Lung (tissue), 11 donors: ENCODE measurements at regions not wholly inside any gene's neighbourhood (a gene's known extent, or its start where the extent isn't known, plus 50 kb on each side); places are given as distances from the start of the nearest gene placed in this dataset.

Experiments used
- ATAC-seq: fragments of 200-7000 bp; cut with Tn5 transposase; one replicate; pipeline ENCODE4 v1.9.1; 2020; ENCODE audit warnings: moderate number of reproducible peaks; ENCODE audit not compliant: insufficient read depth, low FRiP score
- DNase-seq, 3 donors: peaks; one replicate each; pipeline ENCODE4 v3.0.0-alpha.2; 2013 to 2017
- H3K27ac ChIP-seq, 2 donors: one replicate each; pipeline ENCODE4 v1.5.1; 2013; ENCODE audit warnings: mild to moderate bottlenecking in 2 of 2, moderate library complexity in 2 of 2, control low read depth in 1 of 2, inconsistent platforms in 1 of 2, low read depth in 1 of 2, low read length in 1 of 2
- H3K27me3 ChIP-seq, 3 donors: one replicate each; pipeline ENCODE4 v1.5.1; 2013; ENCODE audit warnings: low read length in 2 of 3; ENCODE audit not compliant: control insufficient read depth in 3 of 3, insufficient read depth in 3 of 3
- H3K36me3 ChIP-seq, 4 donors: one replicate each; pipeline ENCODE4 v1.5.1; 2013; ENCODE audit warnings: low read length in 4 of 4, mild to moderate bottlenecking in 1 of 4, moderate library complexity in 1 of 4; ENCODE audit not compliant: control insufficient read depth in 4 of 4, insufficient read depth in 4 of 4
- H3K4me1 ChIP-seq, 5 donors: one replicate each; pipeline ENCODE4 v1.5.1; 2013; ENCODE audit warnings: low read length in 5 of 5, mild to moderate bottlenecking in 2 of 5, moderate library complexity in 1 of 5; ENCODE audit not compliant: control insufficient read depth in 5 of 5, insufficient read depth in 5 of 5
- H3K4me3 ChIP-seq: one replicate; pipeline ENCODE4 v1.5.1; 2013; ENCODE audit warnings: mild to moderate bottlenecking, control low read depth, moderate library complexity
- H3K9ac ChIP-seq, 2 donors: one replicate each; pipeline ENCODE4 v1.5.1; 2013; ENCODE audit warnings: low read length in 2 of 2, control low read depth in 1 of 2; ENCODE audit not compliant: insufficient read depth in 1 of 2
- H3K9me3 ChIP-seq, 4 donors: one replicate each; pipeline ENCODE4 v1.5.1; 2013; ENCODE audit warnings: low read length in 3 of 4, mild to moderate bottlenecking in 1 of 4, moderate library complexity in 1 of 4; ENCODE audit not compliant: control insufficient read depth in 4 of 4, insufficient read depth in 3 of 4
- CTCF ChIP-seq: IDR thresholded peaks from 2 replicates; pipeline ENCODE4 v1.5.1; 2012; ENCODE audit warnings: mild to moderate bottlenecking; ENCODE audit errors: control extremely low read depth, extremely low read depth
- WGBS, 2 donors: extraction: QIAGEN DNeasy Blood & Tissue Kit; methylation state at CpG; one replicate each; pipeline ENCODE4 v1.1.7; 2013; 5-methylcytosine and 5-hydroxymethylcytosine counted together
- donor health status: control.
- donor health status: control.
- donor health status: Bipolar disorder and iron deficiency.
- donor health status: healthy.
- donor health status: DM: yes; HTN: yes; CAD: no.

GRCh38 chr10:83176901-83177300, 962.4 kb upstream of the GHITM start:
- H3K4me3 ChIP-seq, result no peak overlapping the region
- no peaks in the 10 kb centered on the region for H3K36me3 ChIP-seq
- no peak for TF ChIP-seq CTCF
- no peaks in the 10 kb centered on the region for H3K27me3 ChIP-seq
- no peak overlapping the region for H3K27ac ChIP-seq
- DNase-seq (no peak), ATAC-seq (no peak)
- no peak overlapping the region for H3K9ac ChIP-seq
- no peaks in the 10 kb centered on the region for H3K4me1 ChIP-seq
- H3K9me3 ChIP-seq, result no peaks in the 10 kb centered on the region
- WGBS, 2 donors, result 88 to 89% methylated on average over 2 of the region's 2 CpGs

GRCh38 chr10:83178526-83178925, 960.8 kb upstream of the GHITM start:
- DNase-seq (no peak), ATAC-seq (no peak)
- no peak for TF ChIP-seq CTCF
- no peak overlapping the region for H3K4me3 ChIP-seq
- H3K9ac ChIP-seq, result no peak overlapping the region
- no peaks in the 10 kb centered on the region for H3K36me3 ChIP-seq
- no peaks in the 10 kb centered on the region for H3K9me3 ChIP-seq
- no peak overlapping the region for H3K27ac ChIP-seq
- no peaks in the 10 kb centered on the region for H3K4me1 ChIP-seq
- no peaks in the 10 kb centered on the region for H3K27me3 ChIP-seq

- no peak overlapping the region for H3K9ac ChIP-seq
- WGBS, 2 donors, result 77 to 92% methylated on average over 4 of the region's 4 CpGs
These were observed 959.9 kb upstream of the GHITM start for GRCh38 chr10:83179371-83179770.

More at GRCh38 chr10:83179371-83179770, 959.9 kb upstream of the GHITM start:
- TF ChIP-seq CTCF, result no peak
- H3K9me3 ChIP-seq, result no peaks in the 10 kb centered on the region
- H3K4me1 ChIP-seq, result no peaks in the 10 kb centered on the region
- ATAC-seq (no peak), DNase-seq (no peak)
- no peak overlapping the region for H3K4me3 ChIP-seq
- H3K27ac ChIP-seq, result no peak overlapping the region
- no peaks in the 10 kb centered on the region for H3K36me3 ChIP-seq
- no peaks in the 10 kb centered on the region for H3K27me3 ChIP-seq
